Neural progenitor cell (in vitro differentiated cells): ENCODE measurements at regions not wholly inside any gene's neighbourhood (a gene's known extent, or its start where the extent isn't known, plus 50 kb on each side); places are given as distances from the start of the nearest gene placed in this dataset.

Experiments used
- DNase-seq: peaks from one replicate; pipeline ENCODE4 v3.0.0-alpha.2; 2016; ENCODE audit warnings: low spot score
- H2AFZ ChIP-seq: fragments of 200-600 bp; sonication (generic); replicated peaks from 2 replicates; pipeline ENCODE4 v1.6.1; 2016; ENCODE audit warnings: antibody characterized with exemption
- H3F3A ChIP-seq: fragments of 200-600 bp; sonication (generic); 2 replicates; pipeline ENCODE4 v1.6.1; 2016; ENCODE audit warnings: antibody characterized with exemption, low read depth
- H3K27ac ChIP-seq: fragments of 200-600 bp; sonication (generic); 2 replicates; pipeline ENCODE4 v1.5.1; 2016; ENCODE audit warnings: mild to moderate bottlenecking
- H3K27me3 ChIP-seq: fragments of 200-600 bp; sonication (generic); 2 replicates; pipeline ENCODE4 v1.6.1; 2016; ENCODE audit warnings: mild to moderate bottlenecking, moderate library complexity
- H3K36me3 ChIP-seq: fragments of 200-600 bp; sonication (generic); 2 replicates; pipeline ENCODE4 v1.5.1; 2016
- H3K4me1 ChIP-seq: fragments of 200-600 bp; sonication (generic); 2 replicates; pipeline ENCODE4 v1.6.1; 2016; ENCODE audit warnings: mixed run types
- H3K4me2 ChIP-seq: fragments of 200-600 bp; sonication (generic); 2 replicates; pipeline ENCODE4 v1.6.1; 2016
- H3K4me3 ChIP-seq: fragments of 200-600 bp; sonication (generic); 2 replicates; pipeline ENCODE4 v1.5.1; 2016
- H3K79me2 ChIP-seq: fragments of 200-600 bp; sonication (generic); 2 replicates; pipeline ENCODE4 v1.6.1; 2016; ENCODE audit warnings: low read depth
- H3K9ac ChIP-seq: fragments of 200-600 bp; sonication (generic); 2 replicates; pipeline ENCODE4 v1.6.1; 2016
- H3K9me3 ChIP-seq: fragments of 200-600 bp; sonication (generic); 2 replicates; pipeline ENCODE4 v1.5.1; 2016; ENCODE audit warnings: low read depth
- H4K20me1 ChIP-seq: fragments of 200-600 bp; sonication (generic); 2 replicates; pipeline ENCODE4 v1.6.1; 2016; ENCODE audit warnings: low read depth
- H3K27ac Mint-ChIP-seq: 3 replicates; pipeline ENCODE4 v1.8.0; 2021; ENCODE audit warnings: mixed read lengths
- H3K27me3 Mint-ChIP-seq: 2 replicates; pipeline ENCODE4 v1.8.0; 2022; ENCODE audit warnings: low read depth, mild to moderate bottlenecking, inconsistent platforms, moderate library complexity, mixed read lengths; ENCODE audit not compliant: insufficient read depth
- H3K36me3 Mint-ChIP-seq: 3 replicates; pipeline ENCODE4 v1.8.0; 2021; ENCODE audit warnings: mixed read lengths
- H3K4me1 Mint-ChIP-seq: 3 replicates; pipeline ENCODE4 v1.8.0; 2021; ENCODE audit warnings: mixed read lengths
- H3K4me3 Mint-ChIP-seq: 3 replicates; pipeline ENCODE4 v1.8.0; 2021; ENCODE audit warnings: mild to moderate bottlenecking, moderate library complexity, mixed read lengths
- H3K9me3 Mint-ChIP-seq: 3 replicates; pipeline ENCODE4 v1.8.0; 2020; ENCODE audit warnings: mixed read lengths
- EZH2 ChIP-seq: fragments of 200-600 bp; sonication (generic); IDR thresholded peaks from 2 replicates; pipeline ENCODE4 v1.6.1; 2017; ENCODE audit warnings: antibody characterized with exemption, mild to moderate bottlenecking, moderate library complexity
- EZH2phosphoT487 ChIP-seq: fragments of 200-600 bp; sonication (generic); IDR thresholded peaks from 2 replicates; pipeline ENCODE4 v1.6.1; 2017; ENCODE audit warnings: antibody characterized with exemption
- TF ChIP-seq, protein P1 (sequence below): fragments of 200-600 bp; sonication (generic); IDR thresholded peaks from 2 replicates; pipeline ENCODE4 v1.5.1; 2017; ENCODE audit warnings: antibody characterized with exemption, mild to moderate bottlenecking

DNA sequence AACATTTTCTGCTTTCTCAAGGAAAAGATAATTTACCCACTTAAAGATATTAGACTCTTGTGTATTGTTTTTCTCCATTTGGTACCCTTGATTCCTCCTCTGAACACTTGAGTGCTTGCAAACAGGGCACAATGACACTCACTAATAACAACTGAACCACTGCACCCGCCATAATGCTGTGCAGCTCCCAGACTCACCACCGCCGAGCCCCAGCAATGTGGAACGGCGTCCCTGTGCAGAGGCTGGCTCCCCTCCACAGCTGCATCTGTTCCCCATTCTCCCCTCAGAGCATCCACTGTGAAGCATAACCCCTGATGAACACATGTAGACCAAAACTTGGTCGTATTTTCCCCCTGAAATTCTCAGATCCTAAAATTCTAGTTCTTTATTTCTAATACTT is 276.2 kb upstream of the PLSCR5 start:
- Histone ChIP-seq H3K4me1 (no peaks in the 10 kb centered on the region), H2AFZ (no peak overlapping the region), H3K27me3 (no peaks in the 10 kb centered on the region), H3K4me2 (no peak overlapping the region), H4K20me1 (no peaks in the 10 kb centered on the region), H3K9ac (no peak overlapping the region), H3K79me2 (no peaks in the 10 kb centered on the region), H3K36me3 (no peaks in the 10 kb centered on the region), H3K4me3 (no peak overlapping the region), H3F3A (no peaks in the 10 kb centered on the region), H3K27ac (no peak overlapping the region), H3K9me3 (no peaks in the 10 kb centered on the region)
- TF ChIP-seq, protein P1, sequence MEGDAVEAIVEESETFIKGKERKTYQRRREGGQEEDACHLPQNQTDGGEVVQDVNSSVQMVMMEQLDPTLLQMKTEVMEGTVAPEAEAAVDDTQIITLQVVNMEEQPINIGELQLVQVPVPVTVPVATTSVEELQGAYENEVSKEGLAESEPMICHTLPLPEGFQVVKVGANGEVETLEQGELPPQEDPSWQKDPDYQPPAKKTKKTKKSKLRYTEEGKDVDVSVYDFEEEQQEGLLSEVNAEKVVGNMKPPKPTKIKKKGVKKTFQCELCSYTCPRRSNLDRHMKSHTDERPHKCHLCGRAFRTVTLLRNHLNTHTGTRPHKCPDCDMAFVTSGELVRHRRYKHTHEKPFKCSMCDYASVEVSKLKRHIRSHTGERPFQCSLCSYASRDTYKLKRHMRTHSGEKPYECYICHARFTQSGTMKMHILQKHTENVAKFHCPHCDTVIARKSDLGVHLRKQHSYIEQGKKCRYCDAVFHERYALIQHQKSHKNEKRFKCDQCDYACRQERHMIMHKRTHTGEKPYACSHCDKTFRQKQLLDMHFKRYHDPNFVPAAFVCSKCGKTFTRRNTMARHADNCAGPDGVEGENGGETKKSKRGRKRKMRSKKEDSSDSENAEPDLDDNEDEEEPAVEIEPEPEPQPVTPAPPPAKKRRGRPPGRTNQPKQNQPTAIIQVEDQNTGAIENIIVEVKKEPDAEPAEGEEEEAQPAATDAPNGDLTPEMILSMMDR, result no peak
- TF ChIP-seq EZH2 (no peak), EZH2phosphoT487 (no peak)
- DNase-seq, result no peak
- no peaks in the 10 kb centered on the region for H3K36me3 Mint-ChIP-seq
- no peaks in the 10 kb centered on the region for H3K27me3 Mint-ChIP-seq
- H3K27ac Mint-ChIP-seq, result no peak overlapping the region
- H3K4me1 Mint-ChIP-seq, result no peaks in the 10 kb centered on the region
- H3K4me3 Mint-ChIP-seq, result no peak overlapping the region
- no peaks in the 10 kb centered on the region for H3K9me3 Mint-ChIP-seq

DNA sequence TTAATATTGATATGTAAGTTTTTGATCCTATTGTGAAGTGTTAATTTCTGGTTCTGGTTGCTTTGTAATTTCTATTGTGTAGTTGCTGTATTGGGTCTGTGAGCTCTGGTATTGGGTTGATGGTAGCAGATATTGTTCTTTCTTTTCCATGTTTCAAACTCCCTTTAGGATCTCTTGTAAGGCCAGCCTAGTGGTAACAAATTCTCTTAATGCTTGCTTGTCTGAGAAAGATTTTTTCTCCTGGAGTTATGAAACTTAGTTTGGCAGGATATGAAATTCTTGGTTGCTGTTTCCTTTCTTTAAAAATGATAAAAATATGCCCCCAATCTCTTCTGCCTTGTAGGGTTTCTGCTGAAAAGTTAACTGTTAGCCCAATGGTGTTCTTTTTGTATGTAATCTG is 268.6 kb upstream of the PLSCR5 start:
- H3K9ac ChIP-seq, result no peak overlapping the region
- TF ChIP-seq, protein P1, result no peak
- TF ChIP-seq EZH2, result no peak
- no peak for TF ChIP-seq EZH2phosphoT487
- H3K36me3 Mint-ChIP-seq, result no peaks in the 10 kb centered on the region

DNA sequence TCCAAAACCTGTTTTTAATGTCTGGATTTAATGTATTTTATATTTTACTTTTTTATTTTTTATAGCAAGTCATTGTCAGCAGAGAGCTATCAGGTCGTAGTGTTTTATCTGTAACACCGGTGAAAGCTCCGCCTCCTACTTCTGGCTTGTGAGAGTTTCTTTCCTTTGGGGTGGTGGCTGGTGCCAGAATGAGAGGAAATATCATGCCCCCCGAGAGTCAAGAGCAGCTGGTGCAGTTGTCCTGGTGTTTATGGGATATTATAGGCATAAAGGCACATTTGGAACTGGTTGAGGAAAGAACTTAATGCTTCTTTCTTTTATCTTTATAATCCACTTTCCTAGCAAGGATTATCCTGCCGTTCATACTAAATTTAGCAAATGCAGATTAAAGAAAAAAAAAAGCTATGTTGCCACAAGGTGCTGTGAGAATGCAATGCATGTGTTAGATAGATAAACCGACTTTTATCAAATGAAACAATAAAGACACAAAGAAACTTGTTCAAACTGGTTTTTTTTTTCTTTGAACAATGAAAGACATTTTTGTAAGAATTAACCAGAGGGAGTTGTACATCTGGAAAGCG is 260.1 kb upstream of the PLSCR5 start:
- H3K27me3 Mint-ChIP-seq, result no peaks in the 10 kb centered on the region
- peaks cover 13% of the 10 kb centered on the region for H3K4me1 Mint-ChIP-seq
- Histone ChIP-seq H3K79me2 (no peaks in the 10 kb centered on the region), H3K4me3 (no peak overlapping the region), H3K36me3 (no peaks in the 10 kb centered on the region), H3K4me1 (peaks cover 7% of the 10 kb centered on the region), H3F3A (no peaks in the 10 kb centered on the region), H4K20me1 (no peaks in the 10 kb centered on the region), H3K27ac (no peak overlapping the region), H3K9ac (no peak overlapping the region), H3K4me2 (no peak overlapping the region), H2AFZ (peak overlapping the region; percentile 61), H3K9me3 (no peaks in the 10 kb centered on the region), H3K27me3 (no peaks in the 10 kb centered on the region)
- H3K36me3 Mint-ChIP-seq, result no peaks in the 10 kb centered on the region
- peak; percentile 7 for DNase-seq
- H3K27ac Mint-ChIP-seq, result no peak overlapping the region
- no peak overlapping the region for H3K4me3 Mint-ChIP-seq
- TF ChIP-seq EZH2 (no peak), EZH2phosphoT487 (no peak)
- TF ChIP-seq, protein P1, result no peak
- H3K9me3 Mint-ChIP-seq, result no peaks in the 10 kb centered on the region

More for the DNA sequence above, 268.6 kb upstream of the PLSCR5 start:
- Mint-ChIP-seq H3K4me3 (no peak overlapping the region), H3K27me3 (no peaks in the 10 kb centered on the region), H3K4me1 (no peaks in the 10 kb centered on the region), H3K27ac (no peak overlapping the region), H3K9me3 (peaks cover 19% of the 10 kb centered on the region)
- no peak overlapping the region for H3K4me2 ChIP-seq
- H3K79me2 ChIP-seq, result no peaks in the 10 kb centered on the region
- no peaks in the 10 kb centered on the region for H3F3A ChIP-seq
- H3K4me1 ChIP-seq, result no peaks in the 10 kb centered on the region
- no peaks in the 10 kb centered on the region for H4K20me1 ChIP-seq
- no peak overlapping the region for H3K4me3 ChIP-seq
- H3K27ac ChIP-seq, result no peak overlapping the region
- no peak overlapping the region for H2AFZ ChIP-seq
- DNase-seq, result no peak
- no peaks in the 10 kb centered on the region for H3K9me3 ChIP-seq
- H3K27me3 ChIP-seq, result no peaks in the 10 kb centered on the region
- no peaks in the 10 kb centered on the region for H3K36me3 ChIP-seq
